Activated CD8-positive, alpha-beta memory T cell treated with anti-CD3 and anti-CD28 coated beads, Interleukin-2, amount 10 ng/mL, durations not matched to agents 7 days and 5 days (primary cell): ENCODE measurements at regions not wholly inside any gene's neighbourhood (a gene's known extent, or its start where the extent isn't known, plus 50 kb on each side); places are given as distances from the start of the nearest gene placed in this dataset.
"Not testable (repeated sequence)": the region's sequence is repeated elsewhere in the genome, so short reads cannot be mapped to it uniquely, and the experiment has no call there.

Experiments used
- ATAC-seq: fragments of 150-1000 bp; cut with Tn5 transposase; one replicate; pipeline ENCODE4 v1.10.0; 2021; ENCODE audit warnings: moderate library complexity
- CTCF ChIA-PET: fragments of 350-600 bp; sonication (Branson Sonifier 250); formaldehyde crosslinking; loops from one replicate; lab custom pipeline; 2021; ENCODE audit warnings: antibody characterized with exemption; lab: Charles Lee
- DNase-seq: peaks from one replicate; pipeline ENCODE4 v3.0.0-alpha.2; 2020
- H3K27ac Mint-ChIP-seq: one replicate; pipeline ENCODE4 v1.8.0; 2021; ENCODE audit warnings: mild to moderate bottlenecking, mixed read lengths
- H3K27me3 Mint-ChIP-seq: one replicate; pipeline ENCODE4 v1.8.0; 2021; ENCODE audit warnings: mixed read lengths
- H3K36me3 Mint-ChIP-seq: one replicate; pipeline ENCODE4 v1.8.0; 2021; ENCODE audit warnings: mild to moderate bottlenecking, mixed read lengths
- H3K4me1 Mint-ChIP-seq: one replicate; pipeline ENCODE4 v1.8.0; 2021; ENCODE audit warnings: mixed read lengths
- H3K4me3 Mint-ChIP-seq: one replicate; pipeline ENCODE4 v1.8.0; 2021; ENCODE audit warnings: mild to moderate bottlenecking, moderate library complexity, mixed read lengths
- H3K9me3 Mint-ChIP-seq: one replicate; pipeline ENCODE4 v1.8.0; 2022; ENCODE audit warnings: low read depth, mixed read lengths

DNA sequence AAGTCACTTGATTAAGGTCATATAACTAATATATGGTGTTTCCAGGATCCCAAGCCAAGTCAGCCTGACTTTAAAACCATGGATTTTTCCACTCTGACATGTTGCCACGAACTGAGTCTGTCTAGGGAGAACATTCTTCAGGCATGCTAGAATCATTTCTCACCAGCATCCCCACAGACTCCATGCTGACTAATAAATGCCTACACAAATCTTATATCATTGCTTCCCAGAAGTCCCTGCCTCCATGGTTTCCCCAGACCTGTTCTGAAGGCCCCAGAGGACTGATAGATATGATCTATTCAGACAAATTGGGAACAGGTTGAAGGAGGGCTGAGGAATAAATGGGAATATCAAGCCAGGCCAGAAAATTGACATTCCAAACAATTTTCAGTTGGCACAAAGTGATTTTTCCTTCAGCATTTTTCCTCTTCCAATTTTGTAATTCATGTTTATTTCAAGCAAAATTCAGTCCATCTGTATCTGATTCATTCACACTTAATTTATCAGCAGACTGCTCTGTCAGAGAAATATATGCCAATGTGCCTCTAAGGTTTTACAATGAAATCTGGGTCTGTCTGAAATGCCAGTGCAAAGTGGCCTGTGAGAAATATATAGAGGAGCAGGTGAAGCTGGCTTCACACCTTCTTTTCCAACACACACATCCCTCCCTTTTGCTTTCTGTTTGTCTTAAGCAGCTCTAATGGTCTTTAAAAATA is 413.6 kb upstream of the TNC start:
- CTCF ChIA-PET, result interaction anchor here (0.5 kb wide), 1 partner anchor 57 kb away, joined by 3 read pairs; no protein-coding TSS in a partner anchor
- Mint-ChIP-seq H3K27me3 (peaks cover 15% of the 10 kb centered on the region), H3K9me3 (no peaks in the 10 kb centered on the region), H3K36me3 (no peaks in the 10 kb centered on the region), H3K4me1 (no peaks in the 10 kb centered on the region), H3K27ac (no peak overlapping the region), H3K4me3 (no peak overlapping the region)
- ATAC-seq, result no peak
- DNase-seq, result no peak

DNA sequence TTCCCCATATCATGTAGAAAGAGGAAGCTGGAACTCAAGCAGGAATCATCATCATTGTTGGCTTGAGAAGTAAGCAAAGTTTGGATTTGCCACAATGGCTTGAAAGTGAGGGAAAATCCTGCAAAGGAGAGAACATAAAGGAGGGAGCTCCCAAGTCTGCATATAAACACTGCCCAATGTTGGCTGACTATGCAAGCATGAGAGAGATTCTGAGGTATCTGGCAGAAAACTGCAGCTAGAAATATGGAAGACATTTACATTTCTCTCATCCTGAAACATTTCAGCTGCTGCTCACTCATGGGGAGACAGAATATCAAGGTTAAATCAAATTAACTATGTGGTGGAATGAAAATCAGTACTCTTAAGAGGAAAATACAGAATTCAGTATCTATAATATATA is 415.6 kb upstream of the TNC start:
- H3K27ac Mint-ChIP-seq, result no peak overlapping the region
- H3K4me1 Mint-ChIP-seq, result no peaks in the 10 kb centered on the region
- H3K9me3 Mint-ChIP-seq, result no peaks in the 10 kb centered on the region
- H3K27me3 Mint-ChIP-seq, result peaks cover 15% of the 10 kb centered on the region
- H3K36me3 Mint-ChIP-seq, result no peaks in the 10 kb centered on the region
- ATAC-seq, result no peak
- CTCF ChIA-PET, result no interaction called here
- H3K4me3 Mint-ChIP-seq, result no peak overlapping the region
- no peak for DNase-seq

DNA sequence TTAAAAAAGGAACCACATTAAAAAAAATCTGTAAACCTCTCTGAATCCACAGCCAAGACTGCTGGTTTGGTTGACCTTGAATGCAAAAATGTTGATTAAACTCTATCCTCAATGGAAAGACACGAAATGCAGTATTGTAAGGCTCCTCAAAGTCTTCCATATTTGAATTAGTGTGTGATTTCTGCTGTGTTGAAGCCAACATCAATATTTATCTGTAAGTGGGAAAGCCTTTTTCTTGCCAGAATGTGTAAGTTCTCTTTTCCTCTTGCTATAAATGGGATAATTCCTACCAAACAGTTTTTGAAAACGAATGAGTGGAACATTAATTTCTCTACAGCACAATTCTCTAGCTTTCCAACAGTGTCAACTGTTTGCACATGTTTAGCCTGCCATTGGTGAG is 422.1 kb upstream of the TNC start:
- CTCF ChIA-PET, result no interaction called here
- H3K9me3 Mint-ChIP-seq, result no peaks in the 10 kb centered on the region
- ATAC-seq (no peak), DNase-seq (no peak)
- no peaks in the 10 kb centered on the region for H3K36me3 Mint-ChIP-seq
- no peaks in the 10 kb centered on the region for H3K4me1 Mint-ChIP-seq
- H3K27ac Mint-ChIP-seq, result no peak overlapping the region
- no peak overlapping the region for H3K4me3 Mint-ChIP-seq
- peaks cover 6% of the 10 kb centered on the region for H3K27me3 Mint-ChIP-seq

DNA sequence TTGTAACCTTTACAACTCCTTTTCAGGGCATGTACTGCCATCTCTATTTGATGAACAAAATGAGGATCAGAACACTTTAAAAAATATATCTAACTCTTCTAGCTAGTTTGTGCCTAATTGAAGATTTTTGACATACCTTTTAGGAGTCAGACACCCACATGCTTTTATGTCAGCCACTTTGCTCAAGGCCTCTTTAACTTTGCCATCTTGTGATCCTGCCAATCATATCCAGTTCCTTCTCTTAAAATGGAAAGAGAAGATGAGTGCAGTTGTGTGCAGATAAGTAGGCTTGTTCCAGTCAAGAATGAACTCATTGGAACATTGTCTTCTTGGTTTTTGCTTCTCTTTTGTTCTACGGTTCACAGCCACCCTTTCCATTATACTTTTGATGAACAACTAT is 425.6 kb upstream of the TNC start:
- H3K27ac Mint-ChIP-seq, result no peak overlapping the region
- no peak overlapping the region for H3K4me3 Mint-ChIP-seq
- peaks cover 3% of the 10 kb centered on the region for H3K27me3 Mint-ChIP-seq
- no peaks in the 10 kb centered on the region for H3K9me3 Mint-ChIP-seq
- ATAC-seq, result no peak
- no peak for DNase-seq
- no peaks in the 10 kb centered on the region for H3K4me1 Mint-ChIP-seq
- CTCF ChIA-PET, result no interaction called here
- H3K36me3 Mint-ChIP-seq, result no peaks in the 10 kb centered on the region

DNA sequence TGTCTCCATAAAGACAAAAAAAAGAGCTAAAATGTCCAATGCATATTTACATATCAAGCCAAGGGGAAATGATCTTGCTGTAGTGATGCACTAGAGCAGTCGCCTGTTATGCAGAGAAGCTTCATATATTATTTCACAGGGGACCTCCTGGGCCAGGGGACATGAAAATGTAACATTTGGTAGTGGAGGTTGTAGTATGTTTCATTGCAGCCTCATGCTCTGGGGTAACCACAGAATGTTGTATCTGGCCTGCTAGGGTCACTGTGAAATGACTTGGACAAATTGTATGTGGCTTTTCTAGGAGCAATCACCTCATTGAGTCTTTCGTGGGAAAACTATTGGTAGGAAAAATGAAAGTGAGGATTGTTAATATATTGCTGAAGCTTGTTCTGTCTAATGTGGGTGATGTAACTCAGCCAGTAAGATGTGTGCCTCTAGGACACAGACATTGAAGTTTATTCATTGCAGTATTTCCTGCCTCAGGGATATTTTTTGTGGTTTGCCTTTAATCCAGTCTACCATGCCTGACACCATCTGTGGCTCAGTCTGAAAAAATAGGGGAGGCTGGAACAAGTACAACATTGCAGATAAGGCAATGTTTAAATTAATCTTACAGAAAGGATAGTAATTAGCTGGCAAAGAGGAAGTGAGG is 430.8 kb upstream of the TNC start:
- Mint-ChIP-seq H3K27me3 (no peaks in the 10 kb centered on the region), H3K9me3 (no peaks in the 10 kb centered on the region), H3K4me1 (peaks cover 2% of the 10 kb centered on the region), H3K27ac (no peak overlapping the region), H3K36me3 (no peaks in the 10 kb centered on the region), H3K4me3 (no peak overlapping the region)
- ATAC-seq, result no peak
- CTCF ChIA-PET, result interaction anchor here (0.8 kb wide), 1 partner anchor 45 kb away, joined by 3 read pairs; no protein-coding TSS in a partner anchor
- DNase-seq, result no peak

DNA sequence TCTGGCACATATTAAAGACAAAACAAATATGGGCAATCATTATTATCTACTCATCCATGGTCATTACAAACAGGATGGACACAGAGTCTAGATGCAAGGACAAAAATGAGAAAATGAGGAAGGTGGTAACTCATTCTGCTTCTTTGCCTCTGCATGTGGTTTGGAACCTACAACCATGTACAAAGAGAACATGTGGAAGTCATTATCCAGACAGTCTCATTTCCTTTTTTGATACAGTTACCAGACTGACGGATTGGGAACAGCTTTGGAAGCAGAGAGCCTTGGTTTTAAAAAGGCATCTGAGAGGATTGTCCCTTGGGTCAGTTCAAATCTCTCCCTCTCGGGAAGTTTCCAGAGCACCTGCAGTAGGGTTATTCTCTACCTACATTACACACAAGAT is 433.4 kb upstream of the TNC start:
- no peaks in the 10 kb centered on the region for H3K27me3 Mint-ChIP-seq
- no peak overlapping the region for H3K27ac Mint-ChIP-seq
- no peak for ATAC-seq
- peaks cover 5% of the 10 kb centered on the region for H3K9me3 Mint-ChIP-seq
- DNase-seq, result no peak
- H3K4me1 Mint-ChIP-seq, result peaks cover 2% of the 10 kb centered on the region
- no peaks in the 10 kb centered on the region for H3K36me3 Mint-ChIP-seq
- no peak overlapping the region for H3K4me3 Mint-ChIP-seq
- CTCF ChIA-PET, result no interaction called here

DNA sequence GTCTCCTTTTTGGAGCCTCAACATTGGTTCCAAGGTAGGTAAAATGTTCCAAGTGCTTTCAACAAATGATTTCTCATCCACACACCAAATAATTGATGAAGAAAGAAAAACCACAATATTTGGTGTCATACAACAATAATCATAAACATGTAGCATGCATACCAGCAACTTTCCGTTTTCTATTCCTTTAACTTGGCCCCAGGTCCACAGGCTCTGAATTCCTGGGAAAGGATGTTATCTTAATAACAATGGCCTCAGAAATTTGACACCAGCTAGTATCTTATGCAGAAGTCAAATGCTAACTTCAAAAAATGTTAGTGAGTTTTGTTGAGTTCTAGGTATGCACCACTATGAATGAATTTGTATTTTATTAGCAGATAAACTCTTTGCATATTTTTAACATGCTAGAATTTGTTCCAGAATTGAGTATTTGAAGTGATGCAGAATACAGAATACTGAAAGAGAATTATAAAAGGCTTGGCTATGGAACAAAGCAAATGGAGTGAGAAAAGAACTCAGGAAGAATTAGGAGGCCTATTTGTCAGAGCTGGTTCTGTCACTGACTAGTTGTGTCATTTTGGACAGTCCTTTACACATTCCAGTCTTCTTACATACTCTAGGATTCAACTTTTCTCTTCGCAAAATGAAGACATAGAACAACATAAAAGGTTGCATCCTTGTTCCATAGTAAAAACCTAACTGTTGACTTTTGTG is 435.3 kb upstream of the TNC start:
- Mint-ChIP-seq H3K9me3 (peaks cover 9% of the 10 kb centered on the region), H3K27ac (no peak overlapping the region), H3K4me3 (no peak overlapping the region), H3K36me3 (no peaks in the 10 kb centered on the region), H3K27me3 (no peaks in the 10 kb centered on the region), H3K4me1 (peaks cover 2% of the 10 kb centered on the region)
- ATAC-seq (no peak), DNase-seq (no peak)
- CTCF ChIA-PET, result interaction anchor here (1.3 kb wide), 1 partner anchor 29 kb away, joined by 3 read pairs; no protein-coding TSS in a partner anchor

DNA sequence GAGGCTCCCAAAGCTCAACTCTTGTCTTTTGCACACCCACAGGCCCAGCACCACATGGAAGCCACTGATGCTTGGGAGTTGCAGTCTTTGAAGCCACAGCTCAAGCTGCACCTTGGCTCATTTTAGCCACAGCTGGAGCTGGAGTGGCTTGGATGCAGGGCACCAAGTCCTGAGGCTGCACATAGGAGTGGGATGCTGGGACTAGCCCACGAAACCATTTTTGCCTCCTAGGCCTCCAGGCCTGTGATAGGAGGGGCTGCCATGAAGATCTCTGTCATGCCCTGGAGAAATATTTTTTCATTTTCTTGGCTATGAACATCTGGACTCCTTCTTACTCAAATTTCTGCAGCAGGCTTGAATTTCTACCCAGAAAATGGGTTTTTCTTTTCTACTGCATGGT is 438.5 kb upstream of the TNC start:
- Mint-ChIP-seq H3K9me3 (peaks cover 9% of the 10 kb centered on the region), H3K4me1 (no peaks in the 10 kb centered on the region), H3K36me3 (no peaks in the 10 kb centered on the region), H3K27ac (no peak overlapping the region), H3K4me3 (no peak overlapping the region), H3K27me3 (no peaks in the 10 kb centered on the region)
- ATAC-seq (no peak), DNase-seq (no peak)
- CTCF ChIA-PET, result no interaction called here

DNA sequence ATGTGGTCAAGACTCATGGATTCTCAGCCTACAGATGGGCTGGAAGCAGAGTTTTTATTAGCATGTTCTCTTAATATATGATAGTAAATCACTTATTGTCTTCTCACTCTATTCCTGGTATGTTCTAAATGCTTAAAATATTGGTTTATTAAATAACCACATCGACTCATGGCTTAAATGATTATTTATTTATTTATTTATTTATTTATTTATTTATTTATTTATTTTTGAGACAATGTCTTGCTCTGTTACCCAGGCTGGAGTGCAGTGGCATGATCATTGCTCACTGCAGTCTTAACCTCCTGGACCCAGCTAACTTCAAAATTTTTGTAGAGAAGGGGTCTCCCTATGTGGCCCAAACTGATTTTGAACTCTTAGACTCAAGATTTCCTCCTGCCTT is 457.2 kb upstream of the TNC start:
- CTCF ChIA-PET, result no interaction called here
- DNase-seq (no peak), ATAC-seq (no peak)
- no peak overlapping the region for H3K27ac Mint-ChIP-seq
- H3K27me3 Mint-ChIP-seq, result no peaks in the 10 kb centered on the region
- H3K36me3 Mint-ChIP-seq, result no peaks in the 10 kb centered on the region
- H3K4me3 Mint-ChIP-seq, result no peak overlapping the region
- no peaks in the 10 kb centered on the region for H3K9me3 Mint-ChIP-seq
- H3K4me1 Mint-ChIP-seq, result no peaks in the 10 kb centered on the region

DNA sequence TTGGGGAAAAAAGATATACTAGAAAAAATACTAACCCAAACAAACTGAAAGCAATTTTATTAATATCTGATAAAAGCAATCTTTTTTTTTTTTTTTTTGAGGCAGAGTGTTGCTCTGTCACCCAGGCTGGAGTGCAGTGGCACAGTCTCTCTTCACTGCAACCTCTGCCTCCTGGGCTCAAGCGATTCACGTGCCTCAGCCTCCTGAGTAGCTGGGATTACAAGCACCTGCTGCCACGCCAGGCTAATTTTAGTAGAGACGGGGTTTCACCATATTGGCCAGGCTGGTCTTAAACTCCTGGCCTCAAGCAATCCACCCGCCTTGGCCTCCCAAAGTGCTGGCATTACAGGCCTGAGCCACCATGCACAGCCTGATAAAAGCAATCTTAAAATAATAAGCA is 467.5 kb upstream of the TNC start:
- H3K4me1 Mint-ChIP-seq, H3K36me3 Mint-ChIP-seq, H3K27ac Mint-ChIP-seq, H3K4me3 Mint-ChIP-seq, H3K27me3 Mint-ChIP-seq, CTCF ChIA-PET, DNase-seq, H3K9me3 Mint-ChIP-seq, ATAC-seq: not testable (repeated sequence)

DNA sequence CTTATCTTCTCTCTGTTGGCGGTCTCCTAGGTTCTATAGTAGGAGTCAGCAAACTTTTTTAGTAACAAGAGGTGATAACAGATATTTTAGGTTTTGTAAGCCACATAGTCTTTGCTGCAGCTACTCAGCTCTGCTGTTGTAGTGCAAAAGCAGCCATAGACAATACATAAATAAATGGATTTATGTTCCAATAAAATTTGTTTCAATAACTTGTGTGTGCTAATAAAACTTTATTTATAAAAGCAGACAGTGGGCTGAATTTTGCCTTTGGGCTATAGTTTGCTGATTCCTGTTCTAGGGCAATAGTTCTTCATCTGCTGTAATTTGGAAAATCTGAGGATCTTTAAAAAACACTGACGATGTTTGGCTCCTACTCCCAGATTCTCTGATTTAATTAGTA is 469.4 kb upstream of the TNC start:
- Mint-ChIP-seq H3K27ac (no peak overlapping the region), H3K9me3 (no peaks in the 10 kb centered on the region), H3K27me3 (peaks cover 2% of the 10 kb centered on the region), H3K4me3 (no peak overlapping the region), H3K36me3 (no peaks in the 10 kb centered on the region), H3K4me1 (no peaks in the 10 kb centered on the region)
- CTCF ChIA-PET, result no interaction called here
- ATAC-seq (no peak), DNase-seq (no peak)

DNA sequence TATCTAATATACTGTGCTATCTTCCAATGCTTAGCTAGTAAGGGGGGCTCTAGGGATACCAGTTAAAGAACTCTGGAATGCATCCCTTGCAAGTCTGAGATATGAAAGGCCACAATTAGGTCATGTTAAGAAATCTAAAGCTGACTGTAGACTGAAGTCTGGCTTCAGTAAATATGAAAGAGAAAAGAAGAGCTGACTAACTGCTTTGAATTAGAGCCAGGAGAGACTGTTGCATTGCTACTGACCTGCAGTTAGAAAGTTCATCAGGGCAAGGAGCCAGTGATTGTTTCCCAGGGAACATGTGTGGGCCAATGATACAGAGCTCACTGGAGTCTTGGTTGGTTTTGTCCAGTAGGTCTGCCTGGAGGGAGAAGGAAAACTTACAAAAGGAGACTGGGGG is 472.1 kb upstream of the TNC start:
- H3K9me3 Mint-ChIP-seq, result no peaks in the 10 kb centered on the region
- CTCF ChIA-PET, result no interaction called here
- no peak overlapping the region for H3K27ac Mint-ChIP-seq
- H3K4me1 Mint-ChIP-seq, result no peaks in the 10 kb centered on the region
- H3K36me3 Mint-ChIP-seq, result no peaks in the 10 kb centered on the region
- no peak for ATAC-seq
- peaks cover 6% of the 10 kb centered on the region for H3K27me3 Mint-ChIP-seq
- no peak for DNase-seq
- no peak overlapping the region for H3K4me3 Mint-ChIP-seq

DNA sequence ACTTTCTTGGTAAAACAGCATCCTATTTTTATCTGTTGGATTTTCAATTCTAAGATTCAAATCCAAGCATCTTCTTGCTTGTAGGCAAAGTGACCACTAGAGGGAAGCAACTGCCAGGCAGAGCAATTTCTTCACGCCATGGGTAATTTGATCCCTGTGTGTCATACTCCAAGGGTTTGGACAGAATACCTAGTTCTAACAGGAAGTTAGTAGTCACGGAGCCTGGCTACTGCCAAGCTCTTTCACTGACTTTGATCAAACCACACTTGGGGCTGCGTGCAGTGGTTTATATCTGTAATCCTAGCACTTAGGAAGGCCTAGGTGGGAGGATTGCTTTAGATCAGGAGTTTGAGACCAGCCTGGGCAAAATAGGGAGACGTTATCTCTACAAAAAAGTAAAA is 473.6 kb upstream of the TNC start:
- CTCF ChIA-PET, result interaction anchor here (1.0 to 2.8 kb wide), 2 partner anchors 8 to 196 kb away, joined by 3 to 8 read pairs; no protein-coding TSS in a partner anchor
- no peak overlapping the region for H3K27ac Mint-ChIP-seq
- no peaks in the 10 kb centered on the region for H3K4me1 Mint-ChIP-seq
- no peak overlapping the region for H3K4me3 Mint-ChIP-seq
- peaks cover 20% of the 10 kb centered on the region for H3K27me3 Mint-ChIP-seq
- ATAC-seq (no peak), DNase-seq (no peak)
- no peaks in the 10 kb centered on the region for H3K9me3 Mint-ChIP-seq
- no peaks in the 10 kb centered on the region for H3K36me3 Mint-ChIP-seq
